GM19023 (cell line): ENCODE measurements at regions not wholly inside any gene's neighbourhood (a gene's known extent, or its start where the extent isn't known, plus 50 kb on each side); places are given as distances from the start of the nearest gene placed in this dataset.
"Not testable (repeated sequence)": the region's sequence is repeated elsewhere in the genome, so short reads cannot be mapped to it uniquely, and the experiment has no call there.

Experiments used
- ATAC-seq: cut with Tn5 transposase; IDR thresholded peaks from one replicate; pipeline ENCODE4 v1.9.1; 2021; ENCODE audit warnings: mild to moderate bottlenecking, moderate library complexity; ENCODE audit not compliant: unreplicated experiment

DNA sequence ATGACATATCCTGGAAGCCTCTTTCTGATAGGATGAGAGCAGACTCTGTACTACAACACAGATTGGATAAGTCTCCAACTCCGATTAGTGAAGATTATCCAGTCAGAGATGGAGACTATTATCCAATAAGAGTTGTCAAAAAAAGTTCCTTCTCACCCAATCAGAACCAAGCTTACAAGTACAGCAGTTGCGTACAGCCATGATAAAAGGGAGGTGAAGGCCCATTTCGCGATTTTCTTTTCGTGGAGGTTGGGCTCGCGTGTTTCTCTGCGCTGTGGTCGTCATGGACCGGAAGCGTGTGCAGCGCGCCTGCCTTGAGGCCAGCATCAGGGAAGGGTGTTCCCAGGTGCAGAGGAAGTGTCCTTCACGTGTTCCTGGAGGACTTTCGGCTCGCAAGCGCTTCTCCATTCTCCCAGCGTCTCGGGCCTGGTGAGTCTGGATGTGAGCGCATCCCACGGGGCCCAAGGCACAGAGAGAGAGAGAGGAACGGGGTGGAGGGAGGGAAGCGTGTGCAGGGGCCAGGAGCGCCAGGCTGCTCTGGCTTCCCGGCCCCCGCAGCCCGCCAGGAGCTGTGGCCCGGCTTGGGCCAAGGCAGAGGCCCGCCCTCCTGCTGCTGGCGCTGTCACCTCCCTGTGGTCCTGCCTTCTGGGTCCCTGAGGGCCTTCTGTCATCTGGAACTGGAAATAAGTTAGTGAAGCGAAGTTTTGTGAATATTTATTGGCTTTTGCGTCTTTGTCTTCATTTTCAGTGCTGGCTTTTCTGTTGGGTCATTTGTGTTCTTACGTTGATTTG is 53.9 kb downstream of the CDRT15L2 start:
- not testable (repeated sequence) for ATAC-seq

DNA sequence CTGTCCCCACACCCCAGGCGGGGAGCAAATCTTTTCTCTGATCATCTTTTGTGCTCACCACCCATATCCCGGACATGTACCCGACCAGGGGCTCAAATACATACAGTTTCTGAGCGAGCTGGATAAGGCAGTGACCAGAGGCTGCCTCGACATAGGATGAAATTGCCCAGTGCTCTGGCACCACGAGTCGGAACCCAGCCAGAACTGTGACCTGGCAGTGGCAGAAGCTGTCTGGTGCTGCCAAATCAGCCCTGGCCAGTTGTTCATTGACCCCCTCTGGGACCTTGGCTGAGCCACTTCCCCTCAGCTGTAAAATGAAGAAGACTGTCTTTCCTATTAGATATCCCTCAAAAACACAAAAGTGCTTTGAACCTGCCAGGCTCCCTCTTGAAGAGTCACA is 60.6 kb downstream of the CDRT15L2 start:
- ATAC-seq, result not testable (repeated sequence)

DNA sequence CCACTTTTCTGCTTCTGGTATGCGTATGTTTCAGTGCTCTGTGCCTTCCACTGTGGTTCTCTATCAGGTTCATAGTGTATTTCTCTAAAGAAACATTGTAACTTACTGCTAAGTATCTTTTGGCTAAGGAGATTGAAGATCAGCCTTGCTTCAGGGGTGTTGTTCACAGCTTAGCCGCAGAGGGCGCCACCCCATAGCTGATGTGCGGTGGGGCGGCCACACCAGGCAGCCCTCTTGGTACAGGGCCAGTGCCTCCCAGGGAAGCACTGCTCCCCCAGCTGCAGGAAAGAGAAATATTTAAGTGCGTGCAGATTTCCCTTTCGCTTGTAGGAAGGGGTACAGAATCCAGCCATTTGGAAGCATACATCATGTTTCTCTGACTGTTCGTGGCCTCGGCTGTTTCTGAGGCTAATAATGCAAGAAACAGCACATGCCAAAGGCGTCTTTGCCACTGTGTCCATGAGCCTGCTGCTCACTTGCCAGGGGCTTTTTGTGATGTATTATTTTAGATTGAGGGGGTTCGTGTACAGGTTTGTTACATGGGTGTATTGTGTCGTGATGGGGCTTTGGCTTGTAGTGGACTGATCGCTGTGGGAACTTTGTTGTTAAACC is 67.2 kb downstream of the CDRT15L2 start:
- ATAC-seq, result not testable (repeated sequence)

DNA sequence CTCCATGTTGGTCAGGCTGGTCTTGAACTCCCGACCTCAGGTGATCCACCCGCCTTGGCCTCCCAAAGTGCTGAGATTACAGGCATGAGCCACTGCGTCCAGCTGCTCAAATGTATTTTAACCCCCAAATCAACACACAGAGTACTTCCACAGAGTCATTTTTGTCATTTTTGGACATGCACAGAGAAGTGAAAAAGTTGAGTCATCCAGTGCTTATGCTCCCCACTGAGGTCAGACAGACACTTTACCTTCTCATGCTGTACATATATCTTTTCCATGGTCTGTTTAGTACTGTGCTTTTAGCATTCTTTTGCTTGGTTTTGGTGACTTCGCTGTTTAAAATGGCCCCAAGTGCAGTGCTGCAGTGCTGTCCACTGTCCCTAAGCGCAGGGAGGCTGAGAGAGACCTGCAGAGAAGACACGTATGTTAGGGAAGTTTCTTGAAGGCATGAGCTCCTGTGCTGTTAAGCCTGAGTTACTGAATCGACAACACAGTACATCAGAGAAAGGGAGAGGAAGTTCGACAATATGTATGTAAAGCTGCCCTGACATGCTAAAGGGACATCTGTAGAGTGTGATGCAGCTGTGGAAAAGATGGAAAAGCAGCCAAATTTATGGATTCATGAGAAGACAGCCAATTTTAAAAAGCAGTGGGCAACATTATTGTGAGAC is 69.7 kb downstream of the CDRT15L2 start:
- ATAC-seq, result peak; percentile 85

DNA sequence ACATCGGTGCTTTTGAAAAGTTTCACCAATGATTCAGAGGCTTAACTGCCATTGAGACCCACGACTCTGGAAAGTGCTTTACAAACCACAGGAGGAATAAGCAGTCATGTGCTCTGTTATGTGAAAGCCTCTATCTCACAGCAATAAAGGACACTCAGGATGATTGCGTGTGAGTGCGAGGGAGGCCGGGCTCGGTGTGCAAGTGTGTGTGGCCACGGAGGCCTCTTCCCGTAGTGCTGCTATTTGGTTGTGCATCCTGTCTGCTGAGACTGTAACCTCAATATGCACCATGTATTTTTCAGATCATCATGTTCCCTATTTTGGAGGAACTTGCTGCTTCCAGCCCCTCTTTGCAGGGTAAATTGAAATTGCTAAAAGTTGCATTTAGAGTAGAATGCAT is 71.5 kb downstream of the CDRT15L2 start:
- not testable (repeated sequence) for ATAC-seq

DNA sequence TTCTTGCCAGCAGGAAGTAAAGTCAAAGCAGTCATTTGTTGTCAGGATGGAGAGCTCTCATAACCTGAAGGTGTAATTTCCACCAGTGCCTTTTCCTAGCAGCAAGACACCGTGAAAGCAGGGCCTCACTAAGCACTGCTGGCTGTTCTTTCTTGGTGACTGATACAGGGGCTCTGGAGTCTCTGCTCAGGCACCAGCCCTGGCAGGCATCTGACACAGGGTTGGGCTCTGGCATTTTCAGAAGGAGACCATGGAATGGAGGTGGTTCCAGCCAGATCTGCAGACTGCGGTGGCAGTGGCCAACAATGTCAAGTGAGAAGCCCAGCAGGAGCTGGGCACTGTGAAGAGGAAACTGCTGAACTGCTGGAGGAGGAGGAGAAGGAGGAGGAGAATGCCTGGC is 72.2 kb downstream of the CDRT15L2 start:
- not testable (repeated sequence) for ATAC-seq

DNA sequence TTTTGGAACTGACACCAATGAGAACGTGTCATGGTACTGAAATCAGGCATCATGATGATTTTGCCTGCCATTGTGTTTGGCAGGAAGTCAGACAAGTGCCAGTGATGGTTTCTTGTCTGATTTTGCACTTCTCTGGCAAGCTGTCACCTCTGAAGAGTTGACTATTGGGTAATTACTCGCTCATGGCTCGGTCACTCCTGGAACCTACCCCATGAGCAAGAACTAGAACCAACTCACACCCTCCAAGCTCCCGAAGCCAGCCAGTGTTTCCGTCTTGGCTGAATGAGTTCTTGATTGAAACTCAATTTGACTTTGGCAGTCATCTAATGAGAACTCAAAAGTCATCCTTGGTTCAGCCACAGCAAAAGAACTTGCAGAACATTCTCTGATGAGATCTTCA is 73.9 kb downstream of the CDRT15L2 start:
- ATAC-seq, result not testable (repeated sequence)

DNA sequence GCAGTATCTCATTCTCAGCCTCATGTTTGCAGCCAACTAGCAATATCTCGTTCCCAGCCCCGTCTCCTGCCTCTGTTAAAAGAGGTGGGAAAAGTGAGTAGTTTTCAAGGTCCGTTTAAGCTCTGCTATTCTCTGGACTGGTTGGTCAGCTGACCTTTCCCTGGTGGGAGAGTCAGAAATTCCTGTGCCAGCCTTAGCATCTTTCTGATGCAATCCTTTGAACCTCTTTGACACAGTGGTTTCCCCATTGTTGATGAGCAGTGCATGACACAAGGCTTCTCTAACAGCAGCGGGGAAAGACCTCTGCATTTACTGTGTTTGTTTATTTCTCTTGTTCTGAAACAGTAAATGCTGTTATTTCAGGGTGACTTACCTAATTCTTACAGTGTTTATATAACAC is 74.6 kb downstream of the CDRT15L2 start:
- not testable (repeated sequence) for ATAC-seq

DNA sequence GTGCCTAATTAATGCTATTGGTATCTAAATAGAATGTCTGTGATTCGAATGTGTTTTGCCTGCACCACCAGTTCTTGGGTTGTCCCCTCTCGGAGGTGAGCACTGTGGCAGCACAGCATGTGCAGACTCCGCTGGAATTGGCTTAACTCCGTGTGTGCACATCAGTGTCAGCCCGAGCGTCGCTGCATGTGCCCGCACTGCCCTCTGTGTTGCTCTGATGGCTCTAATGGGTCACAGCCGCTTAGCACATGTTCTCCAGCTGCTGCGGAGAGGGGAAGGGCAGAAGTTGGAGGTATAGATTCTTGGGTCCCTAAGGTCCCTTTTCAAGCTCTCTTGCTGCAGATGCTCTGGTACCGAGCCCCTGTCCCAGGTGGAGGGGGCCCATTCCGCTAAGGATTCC is 75.1 kb downstream of the CDRT15L2 start:
- not testable (repeated sequence) for ATAC-seq

DNA sequence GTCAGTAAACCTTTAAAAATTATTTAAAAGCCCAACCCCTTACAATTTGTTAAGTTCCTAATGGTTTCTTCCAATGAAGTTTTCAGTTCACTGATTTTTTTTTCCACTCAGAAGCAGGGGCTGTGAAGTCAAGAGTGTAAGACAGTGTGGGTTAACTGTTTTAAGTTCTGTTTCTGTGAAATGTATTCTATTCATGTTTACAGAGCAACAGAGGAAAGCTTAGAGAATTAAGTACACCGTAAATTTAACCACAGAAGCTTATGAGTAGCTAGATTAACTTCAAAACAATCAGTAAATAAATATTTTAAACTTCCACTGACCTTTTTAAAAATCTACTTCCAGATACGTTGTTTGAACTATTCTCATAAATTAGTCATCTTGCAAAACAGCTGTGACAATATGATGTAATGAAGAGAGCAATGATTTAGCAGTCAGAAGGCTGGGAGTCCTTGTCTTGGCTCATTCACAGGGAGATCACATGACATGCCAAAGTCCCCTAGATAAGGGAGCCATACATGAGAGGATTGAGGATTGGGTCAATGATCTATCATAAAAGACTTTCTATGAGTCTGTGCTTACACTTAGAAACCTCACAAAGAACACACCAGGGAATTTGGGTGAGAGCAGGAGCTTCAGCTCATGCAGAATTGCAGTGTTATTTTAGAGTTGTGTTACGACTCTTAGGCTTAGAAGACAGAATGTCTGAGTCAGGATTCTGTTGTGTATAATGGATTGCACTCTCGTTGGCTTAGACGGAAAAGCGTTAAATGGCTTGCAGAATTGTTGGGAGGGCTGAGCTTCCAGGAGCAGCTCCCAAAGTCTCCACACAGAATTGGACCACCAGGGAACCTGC is 85.8 kb downstream of the CDRT15L2 start:
- not testable (repeated sequence) for ATAC-seq

DNA sequence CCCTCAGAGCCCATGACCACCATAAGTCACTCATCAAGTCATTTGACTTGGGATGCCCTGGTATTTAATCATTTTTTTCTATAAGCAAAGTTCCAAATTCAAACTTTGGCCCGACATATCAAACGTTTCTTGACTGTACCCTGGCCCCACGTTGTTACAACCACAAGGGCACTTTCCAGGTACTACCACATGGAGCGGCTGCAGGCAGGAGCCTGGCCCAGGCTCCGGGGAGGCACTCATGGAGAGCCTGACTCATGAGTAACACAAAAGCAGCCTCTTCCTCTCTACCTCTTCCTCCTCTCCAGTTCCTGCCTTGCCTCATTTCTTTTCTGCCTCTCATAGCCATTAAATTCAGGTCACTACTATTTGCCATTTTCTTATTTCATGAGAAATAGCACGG is 87.2 kb downstream of the CDRT15L2 start:
- not testable (repeated sequence) for ATAC-seq

DNA sequence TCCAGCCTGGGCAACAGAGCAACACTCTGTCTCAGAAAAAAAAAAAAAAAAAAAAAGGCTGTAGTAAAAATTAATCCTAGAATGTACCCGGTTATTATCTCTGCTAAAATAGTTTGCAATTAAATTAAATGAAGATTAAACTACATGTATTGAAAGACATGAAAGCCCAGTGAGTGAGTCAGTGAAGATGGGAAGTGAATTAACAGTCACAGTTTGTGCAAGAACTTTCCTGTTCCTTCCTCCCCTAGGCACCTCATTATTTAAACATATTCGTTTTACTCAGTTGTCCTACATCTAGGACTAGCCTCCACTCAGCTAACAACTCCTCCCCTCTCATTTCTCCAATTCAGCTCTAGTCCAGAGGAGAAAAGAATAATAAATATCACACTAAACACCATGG is 88.2 kb downstream of the CDRT15L2 start:
- ATAC-seq, result not testable (repeated sequence)

DNA sequence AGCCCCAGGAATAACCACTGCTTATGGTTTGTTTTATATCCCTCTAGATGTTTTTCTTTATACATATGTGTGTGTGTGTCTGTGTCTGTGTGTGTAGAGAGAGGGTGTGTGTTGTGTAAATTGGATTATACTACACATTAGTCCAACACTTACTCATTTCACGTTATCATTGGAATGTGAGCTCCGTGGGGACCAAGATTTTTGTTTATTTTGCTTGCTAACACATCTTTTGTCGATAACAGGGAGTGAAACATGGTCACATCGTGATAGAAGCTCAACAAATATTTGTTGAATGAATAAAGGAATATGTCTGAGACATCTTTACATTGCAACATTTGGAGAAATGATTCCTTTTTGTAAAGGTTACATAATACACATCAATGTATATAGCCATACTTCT is 88.8 kb downstream of the CDRT15L2 start:
- ATAC-seq, result not testable (repeated sequence)

DNA sequence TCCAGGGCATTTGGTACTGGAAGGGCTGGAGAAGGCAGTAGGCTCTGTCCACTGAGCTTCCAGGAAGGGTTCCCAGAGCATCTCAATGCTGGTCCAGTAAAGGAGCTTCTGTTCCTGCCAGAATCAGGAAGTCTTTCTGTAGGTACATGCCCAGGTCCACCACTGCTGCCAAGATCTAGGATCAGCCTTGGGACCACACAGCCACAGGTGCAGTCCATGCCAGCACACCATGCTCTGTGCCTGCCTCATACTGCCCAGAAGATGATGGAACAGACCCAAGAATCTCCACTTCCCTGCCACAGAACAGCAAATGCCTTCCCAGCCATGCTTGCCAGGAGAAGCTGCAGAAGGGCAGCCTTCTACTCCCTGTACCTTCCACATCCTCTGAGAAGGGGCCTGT is 89.3 kb downstream of the CDRT15L2 start:
- ATAC-seq, result not testable (repeated sequence)

DNA sequence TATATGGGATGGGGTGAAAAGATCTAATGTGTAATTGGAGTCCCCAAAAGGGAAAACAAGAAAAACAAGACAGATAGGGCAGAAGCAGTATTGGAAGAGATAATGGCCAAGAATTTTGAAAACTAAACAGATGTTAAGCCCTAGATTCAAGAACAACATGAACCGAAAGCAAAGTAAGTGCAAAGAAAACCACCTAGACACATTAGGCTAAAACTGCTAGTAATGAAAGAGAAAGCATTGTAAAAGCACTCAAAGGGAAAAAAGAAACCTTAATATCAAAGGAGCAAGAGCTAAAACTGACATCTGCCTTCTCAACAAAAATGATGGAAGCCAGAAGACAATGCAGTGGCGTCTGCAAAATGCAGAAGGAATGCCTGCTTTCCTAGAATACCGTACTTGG is 91.0 kb downstream of the CDRT15L2 start:
- not testable (repeated sequence) for ATAC-seq

DNA sequence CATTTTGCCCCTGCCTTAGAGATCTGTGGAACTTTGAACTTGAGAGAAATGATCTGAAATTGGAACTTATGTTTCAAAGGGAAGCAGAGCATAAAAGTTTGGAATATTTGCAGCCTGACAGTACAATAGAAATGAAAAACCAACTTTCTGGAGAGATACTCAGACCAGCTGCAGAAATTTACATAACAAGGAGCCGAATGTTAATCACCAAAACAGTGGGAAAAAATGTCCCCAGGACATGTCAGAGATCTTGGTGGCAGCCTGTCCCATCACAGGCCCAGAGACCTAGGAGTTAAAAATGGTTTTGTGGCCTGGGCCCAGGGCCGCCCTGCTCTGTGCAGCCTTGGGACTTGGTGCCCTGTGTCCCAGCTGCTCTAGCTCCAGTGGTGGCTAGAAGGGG is 94.8 kb downstream of the CDRT15L2 start:
- ATAC-seq, result not testable (repeated sequence)

DNA sequence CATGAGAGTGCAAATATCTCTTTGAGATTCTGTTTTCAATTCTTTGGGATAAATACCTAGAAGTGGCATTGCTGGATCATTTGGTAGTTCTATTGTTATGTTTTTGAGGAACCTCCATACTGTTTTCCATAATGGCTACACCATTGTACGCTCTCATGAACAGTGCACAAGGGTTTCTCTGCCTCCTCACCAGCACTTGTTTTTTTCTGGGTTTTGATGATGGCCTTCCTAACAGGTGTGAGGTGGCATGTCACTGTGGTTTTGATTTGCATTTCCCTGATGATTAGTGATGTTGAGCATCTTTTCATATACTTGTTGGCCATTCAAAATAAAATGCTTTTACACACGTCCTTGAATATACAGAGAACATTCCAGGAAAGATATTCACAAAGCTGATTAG is 96.2 kb downstream of the CDRT15L2 start:
- not testable (repeated sequence) for ATAC-seq

DNA sequence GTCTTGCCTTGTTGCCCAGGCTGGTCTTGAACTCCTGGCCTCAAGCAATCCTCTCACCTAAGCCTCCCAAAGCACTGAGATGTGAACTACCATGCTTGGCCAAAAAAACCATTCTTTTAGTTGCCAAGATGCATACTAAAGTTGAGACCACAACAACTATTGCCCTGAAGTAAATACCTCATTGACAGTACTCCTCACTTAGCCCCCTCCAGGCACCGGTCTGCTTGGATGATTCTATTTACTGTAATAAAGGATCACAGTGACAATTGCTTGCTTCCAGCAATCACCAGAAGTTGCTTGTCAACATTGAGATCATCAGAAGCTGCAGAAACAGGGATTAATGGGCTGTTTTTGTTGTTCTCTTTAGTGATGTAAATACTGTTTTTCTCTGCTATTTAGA is 97.1 kb downstream of the CDRT15L2 start:
- not testable (repeated sequence) for ATAC-seq

DNA sequence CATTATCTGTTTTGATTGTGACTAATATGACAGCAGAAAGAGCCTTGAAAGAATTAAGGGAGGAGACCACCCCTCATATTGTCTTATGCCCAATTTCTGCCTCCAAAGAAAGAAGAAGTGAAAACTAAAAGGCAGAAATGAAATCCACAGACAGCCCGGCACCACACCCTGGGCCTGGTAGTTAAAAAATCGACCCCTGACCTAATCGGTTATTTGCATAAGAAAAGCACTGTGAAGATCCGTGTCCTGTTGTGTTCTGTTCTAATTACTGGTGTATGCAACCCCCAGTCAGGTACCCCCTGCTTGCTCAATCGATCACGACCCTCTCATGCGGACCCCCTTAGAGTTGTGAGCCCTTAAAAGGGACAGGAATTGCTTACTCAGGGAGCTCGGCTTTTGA is 97.9 kb downstream of the CDRT15L2 start:
- ATAC-seq, result not testable (repeated sequence)

DNA sequence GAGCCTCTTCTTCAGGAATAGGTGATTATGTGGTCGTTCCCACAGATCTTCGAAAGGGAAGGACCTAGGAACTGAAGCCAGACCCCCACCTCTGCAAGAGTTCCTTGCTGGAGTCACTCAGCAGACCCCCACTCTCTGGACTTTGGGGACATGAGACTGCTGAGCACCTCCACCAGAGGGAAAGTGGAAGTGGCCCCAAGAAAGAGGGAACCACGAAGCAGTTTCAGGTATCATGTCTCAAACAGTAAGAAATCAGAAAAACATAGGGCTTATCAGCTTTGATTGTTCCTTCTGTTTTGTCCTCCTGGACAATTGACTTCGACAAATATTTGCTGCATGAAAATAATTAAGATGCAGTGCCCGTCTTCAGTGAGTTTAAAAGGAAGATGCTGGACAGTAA is 98.9 kb downstream of the CDRT15L2 start:
- not testable (repeated sequence) for ATAC-seq
